ENCODE measurements at regions not wholly inside any gene's neighbourhood (a gene's known extent, or its start where the extent isn't known, plus 50 kb on each side); places are given as distances from the start of the nearest gene placed in this dataset.
"Not testable (repeated sequence)": the region's sequence is repeated elsewhere in the genome, so short reads cannot be mapped to it uniquely, and the experiment has no call there.

- not testable (repeated sequence) for TF ChIP-seq ZNF175 (tag by site-specific recombination; IDR thresholded peaks at IDR 0.05); RBAK (tag by site-specific recombination; IDR thresholded peaks at IDR 0.05); ZNF10 (tag by site-specific recombination; IDR thresholded peaks at IDR 0.05); ZNF121 (tag by site-specific recombination; IDR thresholded peaks at IDR 0.05); ZNF76 (tag by site-specific recombination; IDR thresholded peaks at IDR 0.05; ENCODE audit: borderline replicate concordance, low read depth); ZSCAN23 (tag by site-specific recombination; IDR thresholded peaks at IDR 0.05)
Measured at GRCh38 chr4:189658259-189658658, 282.4 kb upstream of the FRG1 start.
